Peyer's patch (tissue), 4 donors: ENCODE measurements at regions not wholly inside any gene's neighbourhood (a gene's known extent, or its start where the extent isn't known, plus 50 kb on each side); places are given as distances from the start of the nearest gene placed in this dataset.

Source experiments
- CTCF ChIP-seq, 6 experiments: fragments of 450-650 bp in 4 of 6; fragments of 200-600 bp in 2 of 6; sonication (generic) in 1 of 6; IDR thresholded peaks; one replicate each; pipeline ENCODE4 v1.5.1; 2017 to 2019; ENCODE audit warnings: antibody characterized with exemption in 6 of 6, mild to moderate bottlenecking in 3 of 6, moderate library complexity in 1 of 6
- POLR2A ChIP-seq, 2 donors: fragments of 450-650 bp; IDR thresholded peaks; one replicate each; pipeline ENCODE4 v1.5.1; 2017; ENCODE audit warnings: antibody characterized with exemption in 2 of 2, mild to moderate bottlenecking in 2 of 2, moderate library complexity in 2 of 2

- TF ChIP-seq CTCF (IDR thresholded peaks at IDR 0.05): no peak
- TF ChIP-seq POLR2A (IDR thresholded peaks at IDR 0.05): no peak
Measured at GRCh38 chr7:32293833-32294232, 196.3 kb downstream of the LSM5 start.
